ENCODE measurements at regions not wholly inside any gene's neighbourhood (a gene's known extent, or its start where the extent isn't known, plus 50 kb on each side); places are given as distances from the start of the nearest gene placed in this dataset.

DNA sequence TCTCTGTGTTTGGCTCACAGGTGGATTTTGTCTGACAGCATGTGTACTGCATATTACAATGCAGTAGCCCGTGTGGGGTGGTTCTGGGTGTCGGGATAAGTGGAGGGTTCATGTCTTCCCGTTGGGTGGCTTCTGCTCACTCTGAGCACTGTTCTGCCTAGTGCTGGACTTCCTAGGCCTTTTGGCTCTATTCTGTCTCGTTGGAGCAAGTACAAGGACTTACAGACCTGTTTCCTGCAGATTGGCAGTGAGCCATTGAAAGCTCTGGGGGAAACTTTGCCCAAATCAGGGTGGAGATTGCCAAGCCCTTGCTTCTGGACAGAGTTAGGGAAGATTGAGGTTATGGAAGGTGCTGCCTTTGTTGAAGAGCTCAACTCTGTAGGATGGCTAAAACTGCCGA is 91.1 kb upstream of the SLC4A4 start:
- Histone ChIP-seq H3K27me3 (ENCODE audit: control insufficient read depth, insufficient read depth, low read length) (no peaks in the 10 kb centered on the region), H3K4me1 (ENCODE audit: control insufficient read depth, low read depth, low read length) (no peaks in the 10 kb centered on the region), H3K36me3 (ENCODE audit: control insufficient read depth, low read depth, low read length) (no peaks in the 10 kb centered on the region), H3K27ac (ENCODE audit: low read length) (no peak overlapping the region), H3K4me3 (ENCODE audit: low read length) (no peak overlapping the region), H3K9me3 (ENCODE audit: control insufficient read depth, low read depth, low read length) (no peaks in the 10 kb centered on the region), H3K9ac (ENCODE audit: low read length) (no peak overlapping the region)

DNA sequence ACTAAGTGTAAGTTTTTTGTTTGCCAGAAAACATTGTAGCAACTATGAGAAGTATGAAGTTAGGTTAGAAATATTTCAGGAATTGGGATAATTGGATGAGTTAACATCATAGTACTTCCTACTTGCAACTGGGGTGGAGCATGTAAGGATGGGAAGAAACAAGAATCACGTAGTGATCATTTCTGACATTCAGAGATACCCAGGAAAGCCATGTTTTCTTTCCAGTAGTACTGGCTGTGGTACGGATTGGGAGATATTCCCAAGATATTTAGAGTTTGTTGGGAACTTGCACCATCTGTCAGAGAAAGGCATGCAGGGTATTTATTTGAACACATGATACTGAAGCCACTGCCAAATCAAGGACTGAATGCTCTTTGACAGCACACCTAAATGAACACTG is 87.6 kb upstream of the SLC4A4 start:
- H3K27ac ChIP-seq (ENCODE audit: low read length): no peak overlapping the region
- no peaks in the 10 kb centered on the region for H3K4me1 ChIP-seq (ENCODE audit: control insufficient read depth, low read depth, low read length)
- H3K27me3 ChIP-seq (ENCODE audit: control insufficient read depth, insufficient read depth, low read length): no peaks in the 10 kb centered on the region
- H3K9ac ChIP-seq (ENCODE audit: low read length): no peak overlapping the region
- H3K9me3 ChIP-seq (ENCODE audit: control insufficient read depth, low read depth, low read length): no peaks in the 10 kb centered on the region
- H3K36me3 ChIP-seq (ENCODE audit: control insufficient read depth, low read depth, low read length): no peaks in the 10 kb centered on the region
- no peak overlapping the region for H3K4me3 ChIP-seq (ENCODE audit: low read length)

DNA sequence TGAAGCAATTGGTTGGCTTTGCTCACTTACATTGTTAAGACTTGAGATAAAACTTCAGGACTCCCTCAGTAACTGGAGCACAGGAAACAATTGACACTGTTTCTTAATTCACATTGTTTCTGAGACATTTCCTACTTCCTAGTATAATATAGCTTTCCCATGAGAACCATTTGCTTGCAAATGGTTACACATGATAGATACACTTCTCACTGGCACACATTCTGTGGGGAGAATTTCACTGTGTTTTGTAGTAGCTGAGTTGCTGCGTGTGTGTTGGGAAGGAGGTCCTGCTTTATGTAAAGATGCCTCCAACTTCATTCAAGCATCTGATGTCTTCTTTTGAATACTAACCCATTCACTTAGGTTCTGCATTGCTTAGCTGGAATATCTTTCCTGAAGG is 85.3 kb upstream of the SLC4A4 start:
- Histone ChIP-seq H3K4me3 (ENCODE audit: low read length) (no peak overlapping the region), H3K4me1 (ENCODE audit: control insufficient read depth, low read depth, low read length) (no peaks in the 10 kb centered on the region), H3K9ac (ENCODE audit: low read length) (no peak overlapping the region), H3K36me3 (ENCODE audit: control insufficient read depth, low read depth, low read length) (no peaks in the 10 kb centered on the region), H3K9me3 (ENCODE audit: control insufficient read depth, low read depth, low read length) (no peaks in the 10 kb centered on the region), H3K27me3 (ENCODE audit: control insufficient read depth, insufficient read depth, low read length) (no peaks in the 10 kb centered on the region), H3K27ac (ENCODE audit: low read length) (no peak overlapping the region)

DNA sequence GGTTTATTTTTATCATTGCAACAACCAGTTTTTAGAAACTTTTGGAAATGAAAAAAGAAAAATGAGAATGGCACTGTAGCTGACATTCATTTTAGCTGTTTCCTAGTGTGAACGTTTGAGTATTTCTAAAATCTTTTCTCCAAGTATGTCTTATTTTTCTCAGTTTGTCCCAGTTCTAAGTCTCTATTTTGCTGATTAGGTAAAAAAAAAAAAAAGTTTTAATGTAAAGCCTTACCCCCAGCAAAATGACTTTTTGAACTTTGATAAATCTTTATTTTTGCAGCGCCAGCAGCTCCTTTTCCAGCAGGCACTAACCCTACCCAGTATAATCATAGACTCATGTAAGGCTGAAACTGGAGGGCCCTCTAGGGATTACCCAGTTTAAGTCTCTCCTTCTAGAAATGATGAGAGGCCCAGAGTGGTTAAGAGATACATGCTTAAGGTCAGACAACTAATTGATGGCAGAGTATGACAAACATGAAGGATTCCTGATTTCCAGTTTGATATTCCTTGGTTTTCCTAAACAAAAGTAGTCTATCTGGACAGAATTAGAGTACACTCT is 84.3 kb upstream of the SLC4A4 start:
- Histone ChIP-seq H3K4me1 (ENCODE audit: control insufficient read depth, low read depth, low read length) (no peaks in the 10 kb centered on the region), H3K4me3 (ENCODE audit: low read length) (no peak overlapping the region), H3K9me3 (ENCODE audit: control insufficient read depth, low read depth, low read length) (no peaks in the 10 kb centered on the region), H3K36me3 (ENCODE audit: control insufficient read depth, low read depth, low read length) (no peaks in the 10 kb centered on the region), H3K27ac (ENCODE audit: low read length) (no peak overlapping the region), H3K27me3 (ENCODE audit: control insufficient read depth, insufficient read depth, low read length) (no peaks in the 10 kb centered on the region), H3K9ac (ENCODE audit: low read length) (no peak overlapping the region)

DNA sequence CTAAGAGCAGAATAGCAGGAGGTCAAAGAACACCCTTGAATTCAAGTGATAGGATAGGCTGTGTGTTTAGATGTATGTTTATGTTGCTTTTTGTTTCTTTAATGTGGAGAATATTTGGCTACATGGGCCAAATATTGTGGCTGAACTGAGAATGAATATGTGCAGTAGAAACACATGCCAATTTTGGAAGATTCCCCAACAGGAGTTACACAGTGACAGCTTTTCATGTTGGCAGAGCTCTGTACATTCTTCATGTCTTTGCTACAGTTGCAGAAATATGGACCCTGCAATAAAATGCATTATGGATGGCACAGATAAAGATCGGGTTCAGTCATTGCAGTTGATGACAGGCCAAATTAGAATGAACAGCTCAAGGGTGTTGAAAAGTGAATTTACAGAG is 82.8 kb upstream of the SLC4A4 start:
- no peaks in the 10 kb centered on the region for H3K36me3 ChIP-seq (ENCODE audit: control insufficient read depth, low read depth, low read length)
- H3K27ac ChIP-seq (ENCODE audit: low read length): no peak overlapping the region
- H3K9ac ChIP-seq (ENCODE audit: low read length): no peak overlapping the region
- no peaks in the 10 kb centered on the region for H3K9me3 ChIP-seq (ENCODE audit: control insufficient read depth, low read depth, low read length)
- H3K4me1 ChIP-seq (ENCODE audit: control insufficient read depth, low read depth, low read length): no peaks in the 10 kb centered on the region
- no peaks in the 10 kb centered on the region for H3K27me3 ChIP-seq (ENCODE audit: control insufficient read depth, insufficient read depth, low read length)
- H3K4me3 ChIP-seq (ENCODE audit: low read length): no peak overlapping the region

DNA sequence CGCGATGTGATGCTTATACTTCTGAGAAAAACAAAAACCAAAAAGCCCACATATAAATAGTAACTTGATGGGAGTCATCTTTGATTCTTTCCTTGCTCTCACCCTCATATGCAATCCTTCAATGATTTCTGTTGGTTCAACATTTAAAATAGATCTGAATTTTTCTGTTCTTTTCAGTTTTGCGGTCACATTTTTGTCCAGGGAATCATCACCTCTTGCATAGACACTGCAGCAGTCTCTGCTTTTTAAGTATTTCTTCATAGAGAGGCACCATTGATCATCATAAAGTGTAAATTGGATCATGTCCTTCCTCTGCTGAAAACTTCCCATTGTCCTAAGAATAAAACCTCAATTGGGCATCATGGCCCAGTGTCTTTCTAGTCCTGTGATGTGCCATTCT is 81.1 kb upstream of the SLC4A4 start:
- Histone ChIP-seq H3K9ac (ENCODE audit: low read length) (no peak overlapping the region), H3K4me1 (ENCODE audit: control insufficient read depth, low read depth, low read length) (no peaks in the 10 kb centered on the region), H3K27me3 (ENCODE audit: control insufficient read depth, insufficient read depth, low read length) (no peaks in the 10 kb centered on the region), H3K36me3 (ENCODE audit: control insufficient read depth, low read depth, low read length) (no peaks in the 10 kb centered on the region), H3K27ac (ENCODE audit: low read length) (no peak overlapping the region), H3K9me3 (ENCODE audit: control insufficient read depth, low read depth, low read length) (no peaks in the 10 kb centered on the region), H3K4me3 (ENCODE audit: low read length) (no peak overlapping the region)

DNA sequence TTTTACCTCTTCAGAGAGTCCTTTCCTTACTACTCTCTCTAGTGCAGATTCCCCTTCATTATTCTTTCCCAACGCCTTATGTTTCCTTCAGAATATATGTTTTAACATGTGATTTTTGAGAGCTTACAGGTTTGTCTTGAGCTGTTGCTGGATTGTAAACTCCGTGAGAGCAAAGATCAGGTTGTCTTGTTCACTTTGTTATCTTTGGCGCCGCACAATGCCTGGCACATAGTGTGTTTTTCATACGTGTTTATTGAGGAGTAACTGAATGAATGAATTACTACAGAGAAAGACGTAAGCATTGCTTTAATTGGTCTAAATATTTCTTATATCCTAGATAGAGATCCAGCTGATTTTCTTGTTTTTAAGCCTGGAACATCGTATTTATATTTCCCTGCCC is 80.5 kb upstream of the SLC4A4 start:
- no peaks in the 10 kb centered on the region for H3K36me3 ChIP-seq (ENCODE audit: control insufficient read depth, low read depth, low read length)
- no peak overlapping the region for H3K27ac ChIP-seq (ENCODE audit: low read length)
- H3K4me3 ChIP-seq (ENCODE audit: low read length): no peak overlapping the region
- H3K27me3 ChIP-seq (ENCODE audit: control insufficient read depth, insufficient read depth, low read length): no peaks in the 10 kb centered on the region
- no peaks in the 10 kb centered on the region for H3K4me1 ChIP-seq (ENCODE audit: control insufficient read depth, low read depth, low read length)
- H3K9ac ChIP-seq (ENCODE audit: low read length): no peak overlapping the region
- H3K9me3 ChIP-seq (ENCODE audit: control insufficient read depth, low read depth, low read length): no peaks in the 10 kb centered on the region

DNA sequence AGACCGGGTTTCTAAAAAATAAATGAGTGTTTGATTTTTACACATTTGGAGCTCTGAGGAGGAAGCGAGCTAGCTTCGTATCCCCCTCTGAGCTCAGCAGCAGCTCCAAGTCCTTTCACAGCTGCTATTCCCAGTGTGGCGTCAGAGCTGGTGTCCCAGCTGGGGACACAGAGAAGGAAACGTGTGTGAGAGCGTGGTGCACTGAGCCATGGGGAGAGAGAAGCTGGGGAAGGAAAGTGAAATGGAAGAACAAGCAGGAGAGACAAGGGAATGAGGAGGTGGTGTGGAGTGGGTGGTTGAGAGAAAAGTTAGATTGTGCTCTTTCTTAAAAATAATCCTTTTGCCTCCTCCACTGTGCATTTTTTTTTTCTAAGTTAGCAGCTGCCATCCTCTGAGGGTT is 79.5 kb upstream of the SLC4A4 start:
- Histone ChIP-seq H3K36me3 (ENCODE audit: control insufficient read depth, low read depth, low read length) (no peaks in the 10 kb centered on the region), H3K27ac (ENCODE audit: low read length) (no peak overlapping the region)

DNA sequence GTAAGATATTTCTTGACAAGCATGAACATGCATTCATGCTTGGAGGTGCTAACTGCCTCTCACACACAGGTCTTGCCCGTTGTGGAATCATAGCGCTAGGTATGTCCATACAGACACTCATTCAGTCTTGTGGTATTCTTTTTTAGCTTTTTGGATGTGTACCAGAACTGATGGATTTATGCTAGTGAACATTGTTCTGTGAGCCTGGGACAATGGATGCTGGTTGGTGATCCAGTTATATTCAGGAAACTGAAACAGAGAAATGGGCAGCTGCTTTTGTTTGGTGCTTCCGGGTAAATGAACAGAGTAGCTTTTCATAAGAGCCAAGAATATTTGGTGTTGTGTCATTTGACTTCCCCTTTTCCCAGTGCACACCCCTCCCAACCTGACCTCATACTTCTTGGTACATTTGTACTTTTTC is 78.9 kb upstream of the SLC4A4 start:
- Histone ChIP-seq H3K27ac (ENCODE audit: low read length) (no peak overlapping the region), H3K36me3 (ENCODE audit: control insufficient read depth, low read depth, low read length) (no peaks in the 10 kb centered on the region), H3K9ac (ENCODE audit: low read length) (no peak overlapping the region), H3K4me1 (ENCODE audit: control insufficient read depth, low read depth, low read length) (no peaks in the 10 kb centered on the region), H3K9me3 (ENCODE audit: control insufficient read depth, low read depth, low read length) (no peaks in the 10 kb centered on the region), H3K27me3 (ENCODE audit: control insufficient read depth, insufficient read depth, low read length) (no peaks in the 10 kb centered on the region), H3K4me3 (ENCODE audit: low read length) (no peak overlapping the region)

More for the DNA sequence above, 79.5 kb upstream of the SLC4A4 start:
- Histone ChIP-seq H3K27me3 (ENCODE audit: control insufficient read depth, insufficient read depth, low read length) (no peaks in the 10 kb centered on the region), H3K4me1 (ENCODE audit: control insufficient read depth, low read depth, low read length) (no peaks in the 10 kb centered on the region), H3K4me3 (ENCODE audit: low read length) (no peak overlapping the region), H3K9me3 (ENCODE audit: control insufficient read depth, low read depth, low read length) (no peaks in the 10 kb centered on the region), H3K9ac (ENCODE audit: low read length) (no peak overlapping the region)

DNA sequence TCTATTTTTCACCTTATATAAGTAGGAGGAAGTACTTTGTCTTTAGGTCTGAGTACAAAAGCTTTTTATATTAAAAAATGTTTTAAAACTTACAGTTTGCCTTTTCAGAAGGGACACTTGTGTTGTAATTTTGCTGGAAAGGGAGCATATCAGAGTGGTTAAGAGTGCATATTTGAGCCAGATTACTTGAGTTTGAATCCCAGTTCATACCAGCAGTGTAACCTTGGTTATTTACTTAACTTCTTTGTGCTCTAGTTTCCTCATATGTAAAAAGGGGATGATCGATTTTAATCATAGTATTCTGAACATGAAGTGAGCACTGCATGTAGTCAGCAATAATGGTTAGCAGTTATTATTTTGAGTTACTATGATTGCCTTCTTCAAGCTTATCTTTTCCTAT is 78.3 kb upstream of the SLC4A4 start:
- no peaks in the 10 kb centered on the region for H3K9me3 ChIP-seq (ENCODE audit: control insufficient read depth, low read depth, low read length)
- no peaks in the 10 kb centered on the region for H3K27me3 ChIP-seq (ENCODE audit: control insufficient read depth, insufficient read depth, low read length)
- H3K4me3 ChIP-seq (ENCODE audit: low read length): no peak overlapping the region
- H3K9ac ChIP-seq (ENCODE audit: low read length): no peak overlapping the region
- H3K4me1 ChIP-seq (ENCODE audit: control insufficient read depth, low read depth, low read length): no peaks in the 10 kb centered on the region
- no peak overlapping the region for H3K27ac ChIP-seq (ENCODE audit: low read length)
- no peaks in the 10 kb centered on the region for H3K36me3 ChIP-seq (ENCODE audit: control insufficient read depth, low read depth, low read length)

DNA sequence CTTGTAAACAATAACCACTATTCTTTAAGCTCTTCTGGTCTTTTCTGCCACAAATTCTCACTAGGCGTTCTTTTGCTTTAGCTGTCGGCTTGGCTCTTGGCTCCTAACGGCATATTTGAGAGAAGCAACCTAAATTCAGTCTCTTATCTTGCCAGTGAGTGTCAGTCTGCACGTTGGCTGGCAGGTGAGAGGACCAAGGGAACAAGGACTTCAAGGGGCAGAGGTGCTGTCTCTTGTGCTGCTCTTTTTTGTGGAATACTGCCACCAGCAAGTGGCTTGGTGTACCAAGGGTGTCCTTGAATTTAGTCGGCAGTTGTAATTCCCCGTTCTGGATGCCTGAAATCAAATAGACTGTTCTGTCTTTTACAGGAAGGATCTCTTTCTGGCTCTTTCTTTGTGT is 77.8 kb upstream of the SLC4A4 start:
- Histone ChIP-seq H3K36me3 (ENCODE audit: control insufficient read depth, low read depth, low read length) (no peaks in the 10 kb centered on the region), H3K9me3 (ENCODE audit: control insufficient read depth, low read depth, low read length) (no peaks in the 10 kb centered on the region), H3K4me1 (ENCODE audit: control insufficient read depth, low read depth, low read length) (no peaks in the 10 kb centered on the region), H3K27ac (ENCODE audit: low read length) (no peak overlapping the region), H3K27me3 (ENCODE audit: control insufficient read depth, insufficient read depth, low read length) (no peaks in the 10 kb centered on the region), H3K9ac (ENCODE audit: low read length) (no peak overlapping the region), H3K4me3 (ENCODE audit: low read length) (no peak overlapping the region)

DNA sequence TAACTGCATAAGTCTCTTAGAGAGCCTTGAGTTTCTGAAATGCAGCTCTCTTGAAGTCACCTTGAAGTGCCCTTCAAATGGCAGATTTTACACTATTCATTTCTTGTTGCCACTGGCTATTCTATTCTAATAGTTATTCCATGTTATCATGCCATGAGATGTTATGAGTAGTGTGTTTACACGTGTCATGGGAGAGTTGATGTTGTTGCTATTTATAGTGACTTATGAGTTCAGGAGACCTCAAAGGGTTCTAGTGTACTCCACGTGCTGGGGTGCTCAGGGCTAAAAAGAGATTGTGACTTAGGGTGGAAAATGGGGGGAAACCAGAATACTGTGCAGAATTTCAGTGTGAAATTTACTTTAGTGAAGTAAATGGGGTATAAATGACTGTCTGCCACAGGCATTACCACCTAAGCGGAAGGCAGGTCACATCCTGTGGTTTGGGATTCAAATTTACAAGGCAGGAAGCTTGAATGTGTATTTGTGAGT is 77.1 kb upstream of the SLC4A4 start:
- no peak overlapping the region for H3K9ac ChIP-seq (ENCODE audit: low read length)
- no peak overlapping the region for H3K27ac ChIP-seq (ENCODE audit: low read length)

More for the DNA sequence above, 77.1 kb upstream of the SLC4A4 start:
- no peak overlapping the region for H3K4me3 ChIP-seq (ENCODE audit: low read length)
- no peaks in the 10 kb centered on the region for H3K27me3 ChIP-seq (ENCODE audit: control insufficient read depth, insufficient read depth, low read length)
- no peaks in the 10 kb centered on the region for H3K36me3 ChIP-seq (ENCODE audit: control insufficient read depth, low read depth, low read length)
- H3K9me3 ChIP-seq (ENCODE audit: control insufficient read depth, low read depth, low read length): no peaks in the 10 kb centered on the region
- no peaks in the 10 kb centered on the region for H3K4me1 ChIP-seq (ENCODE audit: control insufficient read depth, low read depth, low read length)
